ENCODE measurements at regions not wholly inside any gene's neighbourhood (a gene's known extent, or its start where the extent isn't known, plus 50 kb on each side); places are given as distances from the start of the nearest gene placed in this dataset.

GRCh38 chr17:77399319-77399957 lies 258.7 kb downstream of the SEC14L1 start:
- DNase-seq: no peak

DNA sequence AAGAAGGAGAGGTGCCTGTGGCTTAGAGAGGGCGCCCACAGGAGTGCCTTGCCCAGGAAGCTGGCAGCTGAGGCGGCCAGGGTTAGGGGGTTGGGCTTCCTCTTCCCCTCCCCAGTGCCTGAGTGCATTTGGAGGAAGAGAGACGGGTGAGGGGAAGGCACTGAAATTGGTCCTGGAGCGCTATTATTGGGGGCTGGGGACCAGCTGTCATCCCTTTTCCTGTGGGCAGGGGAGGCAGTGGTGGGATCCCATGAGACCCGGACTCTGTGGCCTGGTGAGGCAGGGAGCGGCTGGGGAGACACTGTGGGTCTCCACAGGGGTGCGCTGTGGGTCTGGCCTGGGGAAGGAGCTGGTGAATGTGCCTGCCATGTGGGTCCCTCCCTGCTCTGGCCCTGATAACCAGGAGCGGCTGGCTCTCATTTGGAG lies 259.7 kb downstream of the SEC14L1 start:
- peak; percentile 43 for DNase-seq

GRCh38 chr17:77402159-77402731 lies 261.5 kb downstream of the SEC14L1 start:
- no peak for DNase-seq

DNA sequence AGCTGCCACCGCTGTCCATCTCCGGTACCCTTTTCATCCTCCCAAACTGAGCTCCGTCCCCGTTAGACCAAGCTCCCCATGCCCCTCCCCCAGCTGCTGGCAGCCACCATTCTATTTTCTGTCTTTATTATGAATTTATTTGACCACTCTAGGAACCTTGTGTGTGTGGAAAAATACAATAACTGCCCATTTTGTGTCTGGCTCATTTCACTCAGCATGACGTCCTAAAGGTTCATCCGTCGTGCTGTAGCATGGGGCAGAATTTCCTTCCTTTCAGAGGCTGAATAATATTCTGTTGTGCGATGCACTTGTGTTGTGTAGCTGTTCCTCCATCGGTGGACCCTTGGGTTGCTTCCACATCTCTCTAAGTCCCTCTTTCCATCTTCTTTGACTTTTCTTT lies 263.1 kb downstream of the SEC14L1 start:
- DNase-seq: no peak

DNA sequence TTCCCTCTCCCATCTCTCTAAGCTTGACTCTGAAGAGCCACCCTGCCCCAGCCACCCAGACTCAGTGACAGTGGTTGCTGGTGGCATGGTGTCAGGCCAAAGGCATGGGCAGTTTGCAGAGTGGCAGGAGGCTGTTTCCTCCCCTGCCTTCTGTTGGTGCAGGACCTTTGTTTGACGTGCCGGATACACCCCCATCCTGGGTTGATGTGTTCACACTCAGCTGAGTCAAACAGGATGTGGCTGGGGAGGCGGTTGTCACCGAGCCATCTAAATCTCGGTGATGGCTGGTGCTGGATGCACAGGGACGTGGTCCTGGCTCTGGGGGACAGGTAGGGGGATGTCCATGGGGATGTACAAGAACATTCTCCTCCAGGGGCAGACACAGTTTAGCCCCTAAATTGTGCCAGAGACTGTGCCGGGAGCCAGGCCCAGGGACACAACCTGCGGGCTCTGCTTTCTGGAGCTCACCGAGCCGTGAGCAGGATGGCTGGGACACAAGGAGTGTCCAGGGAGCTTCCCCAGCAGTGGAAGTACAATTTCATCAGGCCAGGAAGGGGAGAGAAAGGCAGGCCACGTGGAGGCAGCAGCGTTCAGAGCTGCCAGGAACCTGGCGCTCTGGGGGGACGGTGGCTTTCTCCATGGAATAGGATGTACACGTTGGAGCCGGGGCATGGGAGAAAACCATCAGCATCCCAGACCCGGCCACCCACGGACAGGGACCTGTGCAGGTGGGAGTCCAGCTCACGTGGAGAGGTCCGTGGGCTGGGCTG lies 264.2 kb downstream of the SEC14L1 start:
- no peak for DNase-seq

- DNase-seq: no peak
Observed at GRCh38 chr17:77405867-77406732, 265.3 kb downstream of the SEC14L1 start.

GRCh38 chr17:77407321-77408277 lies 266.8 kb downstream of the SEC14L1 start:
- DNase-seq: no peak

- DNase-seq: no peak
Observed at GRCh38 chr17:77408284-77408683, 267.5 kb downstream of the SEC14L1 start.

- no peak for DNase-seq
Observed at GRCh38 chr17:77409282-77410161, 268.8 kb downstream of the SEC14L1 start.

DNA sequence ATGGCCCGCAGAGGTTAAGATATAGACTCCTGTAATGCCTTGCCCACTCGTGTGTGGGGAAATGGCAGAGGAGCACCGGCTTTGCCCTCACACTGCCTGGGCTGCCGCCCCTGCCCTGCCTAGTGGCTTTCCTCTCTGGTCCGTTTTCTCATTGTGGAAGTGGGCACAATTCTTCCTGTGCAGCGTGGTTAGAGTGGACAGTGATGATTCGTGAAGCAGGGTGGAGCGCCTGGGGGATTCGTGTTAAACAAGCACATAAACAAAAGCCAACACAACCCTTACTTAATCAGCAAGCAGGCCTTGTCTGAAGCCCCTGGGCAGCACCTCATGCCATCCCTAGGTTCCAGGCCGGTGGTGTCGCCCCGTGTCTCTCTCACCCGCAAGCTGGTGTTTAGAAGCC lies 269.7 kb downstream of the SEC14L1 start:
- DNase-seq: no peak

DNA sequence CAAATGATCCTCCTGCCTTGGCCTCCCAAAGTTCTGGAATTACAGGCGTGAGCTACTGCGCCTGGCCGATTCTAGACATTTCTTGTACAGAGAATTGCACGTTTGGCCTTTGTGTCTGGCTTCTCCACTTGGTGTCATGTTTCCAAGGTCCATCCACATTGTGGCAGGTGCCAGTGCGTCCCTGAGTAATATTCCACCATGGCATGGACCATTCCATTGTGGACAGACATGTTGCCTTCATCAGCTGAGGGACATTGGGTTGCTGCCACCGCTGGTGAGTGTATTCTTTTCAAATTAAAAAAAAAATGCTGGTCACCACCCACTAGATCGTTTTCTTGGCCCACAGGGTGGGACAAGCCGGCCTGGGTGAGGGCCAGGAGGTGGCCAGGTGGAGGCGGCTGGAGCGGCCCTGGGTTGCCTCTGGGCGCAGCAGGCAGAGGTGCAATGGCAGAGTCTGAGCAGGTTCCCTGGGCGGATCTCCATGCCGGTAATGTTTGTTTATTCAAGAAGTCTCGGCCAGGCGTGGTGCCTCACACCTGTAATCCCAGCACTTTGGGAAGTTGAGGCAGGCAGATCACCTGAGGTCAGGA lies 274.1 kb downstream of the SEC14L1 start:
- DNase-seq: no peak

GRCh38 chr17:77416105-77416713 lies 275.4 kb downstream of the SEC14L1 start:
- no peak for DNase-seq

DNA sequence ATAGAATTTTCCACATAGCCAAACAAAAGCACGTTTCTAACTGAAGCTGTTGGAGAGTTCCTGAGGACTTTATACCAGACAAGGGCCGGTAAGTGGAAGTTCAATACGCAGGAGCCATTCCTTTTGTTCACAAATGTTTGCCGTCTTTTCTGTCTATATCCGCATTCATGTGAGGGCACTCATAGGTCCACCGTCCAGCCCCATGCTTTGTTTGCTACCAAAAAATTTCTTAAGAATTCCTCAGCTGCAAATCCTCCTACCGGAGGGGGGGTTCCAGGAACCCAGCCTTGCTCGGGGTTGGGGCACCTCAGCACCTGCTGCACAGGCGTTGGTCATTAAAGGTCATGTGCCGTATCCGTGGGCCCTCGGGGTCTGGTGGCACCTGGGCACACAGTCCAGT lies 276.8 kb downstream of the SEC14L1 start:
- no peak for DNase-seq

DNA sequence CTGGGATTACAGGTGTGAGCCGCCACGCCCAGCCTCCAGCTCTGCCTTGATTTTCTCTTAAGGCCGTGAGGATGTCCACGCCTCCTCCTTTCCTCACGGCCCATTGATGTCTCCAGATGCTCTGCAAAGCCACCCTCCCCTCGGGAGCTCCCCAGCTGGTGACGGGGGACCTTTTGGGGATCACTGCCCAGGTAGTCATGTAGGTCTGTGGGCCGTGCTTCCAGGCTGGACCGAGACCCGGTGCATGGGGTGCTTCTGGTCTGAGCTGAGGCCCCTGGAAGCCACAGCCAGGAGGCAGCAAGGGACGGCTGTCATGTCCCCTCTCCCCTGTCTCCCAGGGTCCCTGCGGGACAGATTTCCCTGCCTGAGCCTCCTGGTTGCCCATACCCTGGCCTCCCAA lies 277.8 kb downstream of the SEC14L1 start:
- DNase-seq: no peak

- DNase-seq: no peak
Observed at GRCh38 chr17:77419095-77419494, 278.3 kb downstream of the SEC14L1 start.

DNA sequence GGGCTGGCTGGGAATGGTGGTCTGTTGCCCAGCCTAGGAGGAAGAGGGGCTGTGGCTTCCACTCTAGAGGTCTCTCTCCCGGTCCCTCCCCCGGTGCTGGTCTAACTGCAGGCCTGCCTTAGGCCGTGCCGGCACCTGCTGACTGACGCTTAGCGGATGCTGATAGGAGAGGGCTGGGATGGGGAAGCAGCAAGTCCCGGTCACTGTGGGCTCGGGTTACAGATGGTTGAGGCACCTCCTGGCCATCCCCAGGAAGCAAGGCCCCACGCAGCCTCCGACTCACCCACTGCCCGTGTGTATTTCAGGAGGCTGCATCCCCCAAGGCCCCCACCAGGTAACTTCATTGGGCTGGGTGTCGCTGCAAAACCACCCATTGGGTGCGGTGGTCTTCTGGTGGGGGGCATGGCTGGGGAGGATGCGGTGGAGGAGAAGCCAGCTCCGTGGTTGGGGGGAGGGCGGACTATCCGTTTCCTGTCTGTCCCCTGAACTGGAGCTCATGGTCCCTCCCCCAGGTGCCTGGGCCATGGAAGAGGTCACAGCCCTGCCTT lies 278.9 kb downstream of the SEC14L1 start:
- no peak for DNase-seq

DNA sequence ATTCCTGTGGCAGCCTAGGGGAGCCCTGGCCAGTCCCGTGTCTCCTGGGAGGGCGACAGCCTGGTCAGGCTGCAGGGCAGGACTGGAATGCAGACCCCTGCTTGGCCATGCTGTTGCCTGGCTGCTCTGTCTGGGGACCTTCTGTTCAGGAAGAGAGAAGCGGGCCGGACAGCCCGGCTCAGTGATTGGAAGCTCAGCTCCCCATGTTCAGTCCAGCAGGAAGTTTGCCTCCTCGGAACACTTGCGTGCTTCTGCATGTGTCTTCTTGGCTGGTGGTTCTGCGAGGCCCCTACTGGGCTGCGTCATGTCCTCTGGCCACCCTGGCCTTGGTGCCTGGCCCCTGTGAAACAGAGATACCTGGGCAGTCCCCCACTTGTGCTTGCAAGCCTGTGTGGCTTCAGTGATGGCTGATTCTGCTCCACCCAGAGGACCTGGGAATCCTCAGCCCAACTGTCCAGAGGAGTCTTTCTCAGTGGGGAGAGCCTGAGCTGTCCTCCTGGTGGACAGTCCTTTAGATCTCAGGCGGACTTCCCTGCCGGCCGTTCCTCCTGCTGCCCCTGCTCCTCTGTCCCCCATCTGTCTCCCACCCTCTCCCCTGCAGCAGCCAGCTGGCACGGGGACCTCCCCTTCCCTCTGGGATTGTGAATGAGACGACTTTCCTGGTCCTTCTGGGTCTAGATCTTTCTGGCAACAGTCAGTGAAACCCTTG lies 279.5 kb downstream of the SEC14L1 start:
- no peak for DNase-seq

GRCh38 chr17:77420804-77421629 lies 280.2 kb downstream of the SEC14L1 start:
- DNase-seq: peak; percentile 95
